Testis (tissue), 2 donors: ENCODE measurements at regions not wholly inside any gene's neighbourhood (a gene's known extent, or its start where the extent isn't known, plus 50 kb on each side); places are given as distances from the start of the nearest gene placed in this dataset.

Source experiments
- DNase-seq: peaks from one replicate; pipeline ENCODE4 v3.0.0-alpha.2; 2019
- H3K27ac ChIP-seq, 2 donors: fragments of 200-600 bp; sonication (generic); one replicate each; pipeline ENCODE4 v1.5.1; 2019
- H3K27me3 ChIP-seq: fragments of 200-600 bp; sonication (generic); one replicate; pipeline ENCODE4 v1.5.1; 2019
- H3K36me3 ChIP-seq: fragments of 200-600 bp; sonication (generic); one replicate; pipeline ENCODE4 v1.5.1; 2017; ENCODE audit warnings: low read depth; ENCODE audit errors: missing control alignments
- H3K4me1 ChIP-seq: fragments of 200-600 bp; sonication (generic); one replicate; pipeline ENCODE4 v1.5.1; 2019
- H3K4me3 ChIP-seq, 2 donors: fragments of 200-600 bp; sonication (generic); one replicate each; pipeline ENCODE4 v1.5.1; 2017 to 2019
- H3K9me3 ChIP-seq: fragments of 200-600 bp; sonication (generic); one replicate; pipeline ENCODE4 v1.5.1; 2017
- CTCF ChIP-seq, 3 experiments: fragments of 450-650 bp in 2 of 3; fragments of 200-600 bp in 1 of 3; sonication (generic) in 1 of 3; IDR thresholded peaks; one replicate each; pipeline ENCODE4 v1.5.1; 2016 to 2019; ENCODE audit warnings: antibody characterized with exemption in 3 of 3, mild to moderate bottlenecking in 2 of 3, moderate library complexity in 1 of 3
- POLR2A ChIP-seq: fragments of 450-650 bp; IDR thresholded peaks from one replicate; pipeline ENCODE4 v1.6.1; 2017; ENCODE audit warnings: antibody characterized with exemption, mild to moderate bottlenecking, moderate library complexity
- WGBS, 2 donors: methylation state at CpG; one replicate each; pipeline ENCODE4 v1.1.5; 2018; 5-methylcytosine and 5-hydroxymethylcytosine counted together
- intact Hi-C: fragments of 100-400 bp; cut with DNase I; formaldehyde crosslinking; loops from one replicate; pipeline ENCODE4 v1.15.1; 2023; ENCODE audit warnings: low total_unique reads

GRCh38 chr15:100720406-100720967 is 118.1 kb downstream of the ASB7 start:
- TF ChIP-seq CTCF (IDR thresholded peaks at IDR 0.05) (no peak), POLR2A (no peak)
- WGBS, 2 donors = 85 to 88% methylated on average over 9 of the region's 9 CpGs
- H3K9me3 ChIP-seq = no peaks in the 10 kb centered on the region
- no peak for DNase-seq
- no peaks in the 10 kb centered on the region for H3K27me3 ChIP-seq
- no peak overlapping the region for H3K27ac ChIP-seq
- H3K4me3 ChIP-seq = no peak overlapping the region
- H3K4me1 ChIP-seq = no peaks in the 10 kb centered on the region
- no peaks in the 10 kb centered on the region for H3K36me3 ChIP-seq
- intact Hi-C loops = no loop called here

GRCh38 chr15:100721758-100722550 is 119.6 kb downstream of the ASB7 start:
- Histone ChIP-seq H3K4me1 (no peaks in the 10 kb centered on the region), H3K27me3 (no peaks in the 10 kb centered on the region), H3K9me3 (no peaks in the 10 kb centered on the region), H3K27ac (no peak overlapping the region), H3K36me3 (no peaks in the 10 kb centered on the region), H3K4me3 (no peak overlapping the region)
- intact Hi-C loops = no loop called here
- 71 to 87% methylated on average over 12 of the region's 12 CpGs for WGBS, 2 donors
- TF ChIP-seq POLR2A (no peak), CTCF (IDR thresholded peaks at IDR 0.05) (no peak)
- DNase-seq = no peak

GRCh38 chr15:100722551-100723314 is 120.3 kb downstream of the ASB7 start:
- no peaks in the 10 kb centered on the region for H3K36me3 ChIP-seq
- H3K27ac ChIP-seq = no peak overlapping the region
- intact Hi-C loops = no loop called here
- no peak for DNase-seq
- no peaks in the 10 kb centered on the region for H3K4me1 ChIP-seq
- H3K9me3 ChIP-seq = no peaks in the 10 kb centered on the region
- 82 to 91% methylated on average over 3 of the region's 3 CpGs for WGBS, 2 donors
- no peaks in the 10 kb centered on the region for H3K27me3 ChIP-seq
- TF ChIP-seq CTCF (IDR thresholded peaks at IDR 0.05) = no peak
- TF ChIP-seq POLR2A = no peak
- H3K4me3 ChIP-seq = no peak overlapping the region

GRCh38 chr15:100723315-100723801 is 121.0 kb downstream of the ASB7 start:
- no peaks in the 10 kb centered on the region for H3K4me1 ChIP-seq
- no peaks in the 10 kb centered on the region for H3K27me3 ChIP-seq
- no peak overlapping the region for H3K27ac ChIP-seq
- H3K36me3 ChIP-seq = no peaks in the 10 kb centered on the region
- no peak for TF ChIP-seq CTCF (IDR thresholded peaks at IDR 0.05)
- no peak for TF ChIP-seq POLR2A
- intact Hi-C loops = no loop called here
- H3K4me3 ChIP-seq = no peak overlapping the region
- 83 to 87% methylated on average over 6 of the region's 6 CpGs for WGBS, 2 donors
- no peak for DNase-seq
- H3K9me3 ChIP-seq = no peaks in the 10 kb centered on the region
